HS-5 (cell line): ENCODE measurements at regions not wholly inside any gene's neighbourhood (a gene's known extent, or its start where the extent isn't known, plus 50 kb on each side); places are given as distances from the start of the nearest gene placed in this dataset.

Experiments
- DNase-seq: peaks from one replicate; pipeline ENCODE4 v3.0.0-alpha.2; 2012; ENCODE audit warnings: low read depth

DNA sequence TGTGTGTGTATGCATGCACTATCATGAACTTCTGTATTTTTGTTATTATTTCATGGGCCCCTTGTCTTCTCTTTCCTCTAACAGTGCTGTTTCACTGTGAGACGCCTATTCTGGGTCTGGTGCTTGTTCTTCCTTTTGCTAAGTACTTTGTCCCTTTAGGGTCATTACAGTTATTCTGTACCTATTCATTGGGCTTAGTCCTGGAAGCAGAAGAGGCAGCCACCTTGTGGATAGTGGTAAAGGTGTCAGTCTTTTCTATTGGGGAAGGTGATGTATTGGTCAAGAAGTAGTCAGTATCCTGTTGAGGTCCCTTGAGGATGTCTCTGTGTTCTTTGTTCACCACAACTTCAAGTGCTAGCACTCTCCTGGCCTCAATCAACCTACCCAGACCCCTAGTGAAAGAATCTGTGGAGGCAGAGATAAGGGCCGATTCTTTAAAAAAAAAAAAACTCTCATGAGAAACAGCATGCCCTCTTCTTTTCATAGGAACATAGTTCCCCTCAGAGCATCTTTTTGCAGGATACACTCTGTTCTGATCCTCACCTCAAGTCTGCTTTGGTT is 593.8 kb downstream of the SPRY1 start:
- DNase-seq, result no peak

GRCh38 chr4:123994917-123995316 is 598.3 kb downstream of the SPRY1 start:
- DNase-seq, result no peak

- DNase-seq, result peak; percentile 35
These were observed 599.3 kb downstream of the SPRY1 start for GRCh38 chr4:123995936-123996335.

DNA sequence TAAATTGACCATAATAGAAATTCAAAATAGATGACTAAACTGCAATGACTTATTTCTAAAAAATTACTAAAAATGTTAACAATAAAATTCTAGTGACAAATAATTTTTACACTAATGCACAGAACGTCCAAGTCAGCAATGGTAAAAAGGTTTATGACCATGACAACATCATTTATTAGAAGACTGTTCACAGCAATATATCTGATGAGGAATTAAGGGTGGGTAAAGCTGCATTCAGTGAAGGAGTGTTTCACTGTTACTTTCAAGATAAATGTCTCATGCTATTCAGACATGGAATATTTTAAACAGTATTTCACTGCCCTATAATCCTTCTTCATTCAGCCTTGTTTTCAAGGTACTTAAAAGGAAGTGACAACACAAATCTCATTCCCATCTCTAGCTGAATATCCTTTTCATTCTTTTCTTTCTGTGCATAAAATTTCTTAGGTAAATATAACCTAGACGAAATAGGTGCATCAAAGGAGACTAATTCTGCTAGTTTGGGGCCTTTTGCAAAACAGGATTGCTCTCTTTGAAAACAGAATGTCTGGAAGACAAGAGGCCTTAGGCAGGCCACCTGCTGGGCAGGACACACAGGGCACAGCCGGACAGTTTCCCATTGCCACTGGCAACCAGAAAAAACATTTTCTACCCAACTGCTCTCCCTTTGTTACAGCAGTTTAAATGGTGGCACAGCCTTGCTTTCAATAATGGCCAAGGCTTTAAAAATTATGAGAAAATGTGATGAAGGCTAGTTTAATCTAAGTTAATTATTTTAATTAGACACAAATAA is 600.3 kb downstream of the SPRY1 start:
- no peak for DNase-seq

- no peak for DNase-seq
These were observed 601.3 kb downstream of the SPRY1 start for GRCh38 chr4:123997776-123998449.

DNA sequence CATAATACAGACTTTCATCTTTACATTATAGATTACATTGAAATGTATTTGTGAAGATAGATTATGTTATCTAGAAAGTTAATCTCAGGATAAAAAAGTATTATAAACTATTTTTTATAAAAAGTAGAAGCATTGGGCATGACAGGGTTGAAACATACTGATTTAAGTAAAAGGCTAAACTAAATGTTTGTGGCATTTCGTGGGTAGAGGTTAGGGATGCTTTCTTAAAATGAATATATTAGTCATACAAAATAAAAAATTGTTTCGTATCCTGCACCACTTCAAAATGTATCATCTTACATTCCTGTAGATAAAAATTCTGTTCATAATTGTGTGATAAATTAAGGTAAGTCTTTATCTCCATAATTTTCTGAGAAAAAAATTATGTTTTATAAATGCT is 603.6 kb downstream of the SPRY1 start:
- no peak for DNase-seq

DNA sequence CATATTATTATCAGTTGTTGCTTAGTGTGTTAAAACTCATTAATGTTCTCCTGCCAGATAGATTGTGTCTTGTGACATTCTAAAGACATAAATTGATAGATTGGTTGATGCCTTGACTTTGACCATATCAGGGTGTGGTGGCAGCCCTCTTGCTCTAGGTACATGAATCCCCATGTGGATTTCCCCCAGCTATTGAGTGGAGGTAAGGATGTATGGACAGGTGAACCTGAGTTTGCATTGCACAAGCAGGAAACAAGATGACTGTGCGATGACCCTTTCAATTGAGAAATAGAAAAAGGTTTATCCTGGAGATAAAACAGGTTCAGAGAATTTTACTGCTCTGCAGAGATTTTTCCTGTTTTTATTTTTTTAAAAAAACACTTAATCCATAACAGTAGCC is 619.2 kb downstream of the SPRY1 start:
- DNase-seq, result no peak

GRCh38 chr4:124017185-124017785 is 620.7 kb downstream of the SPRY1 start:
- DNase-seq, result no peak

- DNase-seq, result peak; percentile 28
These were observed 622.1 kb downstream of the SPRY1 start for GRCh38 chr4:124018383-124019317.

GRCh38 chr4:124019749-124020549 is 623.4 kb downstream of the SPRY1 start:
- no peak for DNase-seq

GRCh38 chr4:124025000-124025399 is 628.4 kb downstream of the SPRY1 start:
- no peak for DNase-seq

GRCh38 chr4:124025428-124025827 is 628.8 kb downstream of the SPRY1 start:
- DNase-seq, result no peak

DNA sequence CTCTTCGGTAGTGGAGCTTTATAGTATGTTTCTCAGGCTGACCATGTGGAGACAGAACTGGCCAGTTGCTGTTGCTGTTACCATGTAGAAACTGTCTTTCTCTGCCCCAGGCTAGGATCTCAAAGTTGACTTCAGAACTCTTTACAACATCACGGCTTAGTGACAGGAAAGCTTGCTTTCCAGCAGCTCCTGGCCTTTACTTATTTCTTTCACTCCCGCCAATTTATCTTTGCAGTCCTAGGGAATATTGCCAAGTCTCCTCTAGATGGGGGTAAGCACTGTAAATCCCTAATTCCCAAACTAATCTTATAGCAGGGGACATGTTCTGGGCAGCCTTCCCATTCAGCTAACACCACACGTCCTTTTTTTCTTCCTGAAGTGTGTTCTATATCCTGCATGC is 631.6 kb downstream of the SPRY1 start:
- no peak for DNase-seq

DNA sequence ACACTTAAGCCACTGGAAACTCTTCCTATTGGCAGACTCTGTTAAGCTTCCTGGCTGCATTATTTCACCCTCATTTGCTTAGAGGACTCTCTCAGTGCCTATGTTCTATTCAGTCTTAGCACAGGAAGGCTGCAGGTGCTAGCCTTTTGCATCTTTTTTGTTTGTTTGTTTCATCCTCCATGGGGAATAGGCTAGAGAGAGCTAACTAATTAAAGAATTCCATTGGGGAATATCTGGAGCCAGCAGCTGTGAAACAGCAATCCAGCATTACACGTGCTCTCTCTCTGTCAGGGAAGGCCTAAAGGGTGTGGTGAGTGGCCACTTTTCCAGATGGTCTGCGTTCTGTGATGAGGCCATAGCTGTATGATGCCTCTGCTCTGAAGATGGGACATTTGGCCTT is 633.6 kb downstream of the SPRY1 start:
- DNase-seq, result no peak

GRCh38 chr4:124032035-124032434 is 635.4 kb downstream of the SPRY1 start:
- DNase-seq, result no peak

DNA sequence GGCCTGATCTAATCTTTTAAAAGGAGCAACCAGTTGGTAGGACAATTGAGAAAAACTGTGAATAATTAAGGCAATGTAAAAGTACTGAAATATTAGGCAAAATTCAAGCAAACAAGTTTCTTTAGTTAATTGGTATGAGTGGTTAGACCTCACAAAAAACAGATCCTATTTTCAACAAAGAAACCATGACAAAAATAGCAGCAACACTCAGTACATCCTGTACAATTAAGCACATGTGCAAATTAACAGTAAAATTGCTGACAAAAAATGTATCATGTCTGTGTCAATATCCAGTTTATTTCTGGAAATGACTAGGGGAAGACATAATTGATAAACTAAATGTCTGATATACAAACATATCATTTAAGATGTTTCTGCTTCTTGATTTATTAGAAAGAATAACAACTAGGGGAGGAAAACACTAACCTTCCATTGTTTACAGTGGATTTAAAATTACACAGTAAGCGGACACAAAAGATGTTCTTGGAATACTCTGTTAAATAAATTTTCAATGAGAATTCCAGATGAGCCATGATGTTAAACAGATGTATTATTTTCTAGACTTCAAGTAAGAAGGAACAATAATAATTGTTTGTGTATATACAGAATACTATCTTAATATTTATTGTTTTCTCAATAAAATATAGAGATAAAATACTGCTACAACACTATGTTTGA is 638.9 kb downstream of the SPRY1 start:
- DNase-seq, result no peak

- DNase-seq, result no peak
These were observed 640.6 kb downstream of the SPRY1 start for GRCh38 chr4:124037236-124037635.

- DNase-seq, result no peak
These were observed 647.7 kb downstream of the SPRY1 start for GRCh38 chr4:124044330-124044729.

DNA sequence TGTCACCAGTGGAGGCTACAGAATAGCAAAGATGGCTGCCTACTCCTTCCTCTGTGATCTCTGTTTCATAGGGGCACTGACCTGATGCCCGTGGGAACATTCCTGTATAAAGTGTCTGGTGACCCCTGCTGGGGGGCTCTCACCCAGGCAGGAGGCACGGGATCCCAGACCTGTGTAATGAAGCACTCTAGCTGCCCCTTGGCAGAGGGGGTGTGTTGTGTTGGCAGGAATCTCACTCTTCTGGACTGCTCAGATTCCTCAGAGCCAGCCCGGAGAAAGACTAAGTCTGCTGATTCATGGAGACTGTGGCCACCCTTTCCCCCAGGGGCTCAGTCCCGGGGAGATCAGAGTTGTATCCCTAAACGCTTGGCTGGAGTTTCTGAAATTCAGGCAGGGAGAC is 648.3 kb downstream of the SPRY1 start:
- no peak for DNase-seq

DNA sequence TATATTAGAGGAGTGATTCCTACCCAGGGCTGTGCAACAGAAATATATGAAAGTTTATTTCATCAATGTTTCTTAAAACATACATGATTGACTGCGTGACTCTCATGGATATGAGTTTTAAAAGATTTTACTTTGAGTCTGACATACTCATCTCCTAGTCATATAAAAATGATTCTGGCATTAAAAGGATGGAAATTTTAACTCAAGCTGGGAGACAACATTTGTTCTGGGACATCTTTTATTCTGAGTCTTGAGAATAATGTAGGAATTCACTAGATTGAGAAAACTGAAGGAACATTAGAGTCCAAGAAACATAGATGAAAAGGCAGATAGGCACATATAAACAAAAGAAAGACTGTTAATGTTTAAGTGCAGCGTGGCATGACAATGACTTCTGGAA is 649.6 kb downstream of the SPRY1 start:
- DNase-seq, result no peak
